Suprapubic skin (tissue), 4 donors: ENCODE measurements at regions not wholly inside any gene's neighbourhood (a gene's known extent, or its start where the extent isn't known, plus 50 kb on each side); places are given as distances from the start of the nearest gene placed in this dataset.

Source experiments
- DNase-seq, 2 donors: peaks; one replicate each; pipeline ENCODE4 v3.0.0-alpha.2; 2019; ENCODE audit warnings: low spot score in 2 of 2
- H3K27ac ChIP-seq: fragments of 200-600 bp; sonication (generic); one replicate; pipeline ENCODE4 v1.5.1; 2019
- H3K27me3 ChIP-seq: fragments of 200-600 bp; sonication (generic); one replicate; pipeline ENCODE4 v1.5.1; 2019
- H3K36me3 ChIP-seq: fragments of 200-600 bp; sonication (generic); one replicate; pipeline ENCODE4 v1.5.1; 2019
- H3K4me1 ChIP-seq: fragments of 200-600 bp; sonication (generic); one replicate; pipeline ENCODE4 v1.5.1; 2019
- H3K4me3 ChIP-seq: fragments of 200-600 bp; sonication (generic); one replicate; pipeline ENCODE4 v1.5.1; 2019; ENCODE audit warnings: mild to moderate bottlenecking
- H3K9me3 ChIP-seq: fragments of 200-600 bp; sonication (generic); one replicate; pipeline ENCODE4 v1.5.1; 2019
- EP300 ChIP-seq: sonication (generic); formaldehyde crosslinking; IDR thresholded peaks from one replicate; pipeline ENCODE4 v1.6.1; 2017; ENCODE audit warnings: antibody characterized with exemption
- POLR2A ChIP-seq, 2 donors: fragments of 450-650 bp; IDR thresholded peaks; one replicate each; pipeline ENCODE4 v1.6.1; 2017; ENCODE audit warnings: antibody characterized with exemption in 2 of 2, mild to moderate bottlenecking in 2 of 2, moderate library complexity in 2 of 2
- POLR2AphosphoS5 ChIP-seq, 3 donors: sonication (generic); formaldehyde crosslinking; IDR thresholded peaks; one replicate each; pipeline ENCODE4 v1.6.1; 2017; ENCODE audit warnings: antibody characterized with exemption in 3 of 3
- WGBS: methylation state at CpG from one replicate; pipeline ENCODE4 v1.1.5; 2018; 5-methylcytosine and 5-hydroxymethylcytosine counted together
- TF ChIP-seq, protein P1 (sequence below), 2 donors: fragments of 200-600 bp in 1 of 2; fragments of 450-650 bp in 1 of 2; sonication (generic) in 1 of 2; IDR thresholded peaks; one replicate each; pipeline ENCODE4 v1.5.1; 2016 to 2019; ENCODE audit warnings: antibody characterized with exemption in 2 of 2, mild to moderate bottlenecking in 1 of 2, moderate library complexity in 1 of 2

GRCh38 chr15:93943586-93943985 is 287.8 kb upstream of the MCTP2 start:
- Histone ChIP-seq H3K4me3 (no peak overlapping the region), H3K27ac (no peak overlapping the region), H3K4me1 (peaks cover 14% of the 10 kb centered on the region), H3K9me3 (no peaks in the 10 kb centered on the region), H3K27me3 (no peaks in the 10 kb centered on the region), H3K36me3 (no peaks in the 10 kb centered on the region)
- TF ChIP-seq, protein P1, sequence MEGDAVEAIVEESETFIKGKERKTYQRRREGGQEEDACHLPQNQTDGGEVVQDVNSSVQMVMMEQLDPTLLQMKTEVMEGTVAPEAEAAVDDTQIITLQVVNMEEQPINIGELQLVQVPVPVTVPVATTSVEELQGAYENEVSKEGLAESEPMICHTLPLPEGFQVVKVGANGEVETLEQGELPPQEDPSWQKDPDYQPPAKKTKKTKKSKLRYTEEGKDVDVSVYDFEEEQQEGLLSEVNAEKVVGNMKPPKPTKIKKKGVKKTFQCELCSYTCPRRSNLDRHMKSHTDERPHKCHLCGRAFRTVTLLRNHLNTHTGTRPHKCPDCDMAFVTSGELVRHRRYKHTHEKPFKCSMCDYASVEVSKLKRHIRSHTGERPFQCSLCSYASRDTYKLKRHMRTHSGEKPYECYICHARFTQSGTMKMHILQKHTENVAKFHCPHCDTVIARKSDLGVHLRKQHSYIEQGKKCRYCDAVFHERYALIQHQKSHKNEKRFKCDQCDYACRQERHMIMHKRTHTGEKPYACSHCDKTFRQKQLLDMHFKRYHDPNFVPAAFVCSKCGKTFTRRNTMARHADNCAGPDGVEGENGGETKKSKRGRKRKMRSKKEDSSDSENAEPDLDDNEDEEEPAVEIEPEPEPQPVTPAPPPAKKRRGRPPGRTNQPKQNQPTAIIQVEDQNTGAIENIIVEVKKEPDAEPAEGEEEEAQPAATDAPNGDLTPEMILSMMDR (IDR thresholded peaks at IDR 0.05), result no peak
- no peak for TF ChIP-seq POLR2A (IDR thresholded peaks at IDR 0.05)
- TF ChIP-seq EP300, result no peak
- no peak for TF ChIP-seq POLR2AphosphoS5 (IDR thresholded peaks at IDR 0.05)
- WGBS, result 24% methylated on average over 4 of the region's 4 CpGs
- DNase-seq, result no peak

- Histone ChIP-seq H3K27ac (no peak overlapping the region), H3K4me1 (peaks cover 14% of the 10 kb centered on the region), H3K9me3 (no peaks in the 10 kb centered on the region), H3K4me3 (no peak overlapping the region), H3K27me3 (no peaks in the 10 kb centered on the region), H3K36me3 (no peaks in the 10 kb centered on the region)
- no peak for DNase-seq
- 24% methylated on average over 2 of the region's 2 CpGs for WGBS
- TF ChIP-seq, protein P1 (IDR thresholded peaks at IDR 0.05), result no peak
- TF ChIP-seq POLR2AphosphoS5 (IDR thresholded peaks at IDR 0.05) (no peak), EP300 (no peak), POLR2A (IDR thresholded peaks at IDR 0.05) (no peak)
These were observed 289.1 kb upstream of the MCTP2 start for GRCh38 chr15:93942269-93942694.

DNA sequence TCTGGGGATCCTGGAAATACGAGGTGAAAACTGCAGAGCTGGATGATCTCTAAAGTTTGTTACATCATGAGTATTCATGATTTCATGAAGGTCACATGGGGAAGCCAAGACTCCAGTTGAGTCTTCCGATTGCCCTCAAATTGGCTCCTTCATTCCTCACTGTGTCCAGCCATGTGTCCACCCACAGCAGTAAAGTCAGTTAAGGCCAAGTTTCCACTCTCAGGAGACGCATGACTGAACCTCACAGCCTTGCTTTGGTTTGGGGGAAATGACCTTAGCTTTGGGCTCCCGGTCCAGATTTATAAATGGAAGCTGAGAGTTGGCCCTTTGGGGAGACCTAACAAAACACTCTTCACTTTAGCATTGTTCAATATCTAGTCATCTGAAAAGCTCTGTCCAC is 289.7 kb upstream of the MCTP2 start:
- no peaks in the 10 kb centered on the region for H3K9me3 ChIP-seq
- H3K27ac ChIP-seq, result no peak overlapping the region
- peaks cover 14% of the 10 kb centered on the region for H3K4me1 ChIP-seq
- no peaks in the 10 kb centered on the region for H3K27me3 ChIP-seq
- DNase-seq, result no peak
- WGBS, result 73% methylated on average over 4 of the region's 4 CpGs
- TF ChIP-seq POLR2A (IDR thresholded peaks at IDR 0.05), result no peak
- TF ChIP-seq, protein P1 (IDR thresholded peaks at IDR 0.05), result no peak
- no peak for TF ChIP-seq POLR2AphosphoS5 (IDR thresholded peaks at IDR 0.05)
- no peak for TF ChIP-seq EP300
- no peak overlapping the region for H3K4me3 ChIP-seq
- H3K36me3 ChIP-seq, result no peaks in the 10 kb centered on the region

GRCh38 chr15:93940226-93940625 is 291.1 kb upstream of the MCTP2 start:
- Histone ChIP-seq H3K27ac (no peak overlapping the region), H3K4me1 (peaks cover 14% of the 10 kb centered on the region), H3K9me3 (no peaks in the 10 kb centered on the region), H3K4me3 (no peak overlapping the region), H3K27me3 (no peaks in the 10 kb centered on the region), H3K36me3 (no peaks in the 10 kb centered on the region)
- WGBS, result 88% methylated on average over 1 of the region's 1 CpG
- no peak for DNase-seq
- TF ChIP-seq POLR2A (IDR thresholded peaks at IDR 0.05) (no peak), EP300 (no peak), POLR2AphosphoS5 (IDR thresholded peaks at IDR 0.05) (no peak)
- TF ChIP-seq, protein P1 (IDR thresholded peaks at IDR 0.05), result no peak

- no peak overlapping the region for H3K4me3 ChIP-seq
- WGBS, result 81% methylated on average over 5 of the region's 5 CpGs
These were observed 299.1 kb upstream of the MCTP2 start for GRCh38 chr15:93932164-93932776.

More at GRCh38 chr15:93932164-93932776, 299.1 kb upstream of the MCTP2 start:
- TF ChIP-seq POLR2A (IDR thresholded peaks at IDR 0.05) (no peak), EP300 (no peak), POLR2AphosphoS5 (IDR thresholded peaks at IDR 0.05) (no peak)
- TF ChIP-seq, protein P1 (IDR thresholded peaks at IDR 0.05), result no peak
- H3K9me3 ChIP-seq, result no peaks in the 10 kb centered on the region
- no peak for DNase-seq
- no peaks in the 10 kb centered on the region for H3K36me3 ChIP-seq
- H3K27me3 ChIP-seq, result no peaks in the 10 kb centered on the region
- H3K27ac ChIP-seq, result no peak overlapping the region
- peaks cover 3% of the 10 kb centered on the region for H3K4me1 ChIP-seq
